IMR-90 (cell line): ENCODE measurements at regions not wholly inside any gene's neighbourhood (a gene's known extent, or its start where the extent isn't known, plus 50 kb on each side); places are given as distances from the start of the nearest gene placed in this dataset.

Experiments
- BHLHE40 ChIP-seq: fragments of 150-350 bp; IDR thresholded peaks from 2 replicates; pipeline ENCODE4 v1.6.1; 2016; ENCODE audit warnings: mild to moderate bottlenecking, low read depth, low read length
- MAFK ChIP-seq: IDR thresholded peaks from 2 replicates; pipeline ENCODE4 v1.6.1; 2012; ENCODE audit warnings: low read depth, low read length, improper control_type of control experiment
- MXI1 ChIP-seq: IDR thresholded peaks from 2 replicates; pipeline ENCODE4 v1.6.1; 2012; ENCODE audit warnings: low read depth, mild to moderate bottlenecking, low read length, moderate library complexity, borderline replicate concordance
- POLR2A ChIP-seq: IDR thresholded peaks from 2 replicates; pipeline ENCODE4 v1.6.1; 2012; ENCODE audit warnings: mild to moderate bottlenecking, low read depth, low read length
- RAD21 ChIP-seq: IDR thresholded peaks from 2 replicates; pipeline ENCODE4 v1.6.1; 2012; ENCODE audit warnings: low read length, improper control_type of control experiment
- RCOR1 ChIP-seq: IDR thresholded peaks from 2 replicates; pipeline ENCODE4 v1.6.1; 2012; ENCODE audit warnings: mild to moderate bottlenecking, low read length, improper control_type of control experiment; ENCODE audit not compliant: insufficient replicate concordance
- TF ChIP-seq, protein P1 (sequence below): conservative IDR thresholded peaks from 2 replicates; pipeline ENCODE4 v1.5.1; 2012; ENCODE audit warnings: mild to moderate bottlenecking, low read depth, low read length, improper control_type of control experiment
- TF ChIP-seq, protein P2 (sequence below): fragments of 150-350 bp; IDR thresholded peaks from 2 replicates; pipeline ENCODE4 v1.6.1; 2017; ENCODE audit warnings: mild to moderate bottlenecking, antibody characterized with exemption, low read length, low read depth

DNA sequence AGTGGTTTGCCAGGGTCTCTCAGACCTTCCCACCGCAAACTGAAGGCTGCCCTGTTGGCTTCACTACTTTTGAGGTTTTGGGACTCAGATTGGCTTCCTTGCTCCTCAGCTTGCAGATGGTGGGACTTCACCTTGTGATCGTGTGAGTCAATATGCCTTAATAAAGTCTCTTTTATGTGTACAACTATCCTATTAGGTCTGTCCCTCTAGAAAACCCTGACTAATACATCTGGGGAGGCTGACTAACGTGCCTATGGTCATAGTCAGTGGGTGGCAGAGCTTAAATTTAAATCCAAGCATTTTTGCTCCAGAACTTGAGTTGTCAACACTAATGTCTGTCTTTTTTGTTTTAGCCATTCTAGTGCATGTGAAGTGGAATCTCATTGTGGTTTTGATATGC is 76.5 kb upstream of the CHODL start:
- TF ChIP-seq, protein P1, sequence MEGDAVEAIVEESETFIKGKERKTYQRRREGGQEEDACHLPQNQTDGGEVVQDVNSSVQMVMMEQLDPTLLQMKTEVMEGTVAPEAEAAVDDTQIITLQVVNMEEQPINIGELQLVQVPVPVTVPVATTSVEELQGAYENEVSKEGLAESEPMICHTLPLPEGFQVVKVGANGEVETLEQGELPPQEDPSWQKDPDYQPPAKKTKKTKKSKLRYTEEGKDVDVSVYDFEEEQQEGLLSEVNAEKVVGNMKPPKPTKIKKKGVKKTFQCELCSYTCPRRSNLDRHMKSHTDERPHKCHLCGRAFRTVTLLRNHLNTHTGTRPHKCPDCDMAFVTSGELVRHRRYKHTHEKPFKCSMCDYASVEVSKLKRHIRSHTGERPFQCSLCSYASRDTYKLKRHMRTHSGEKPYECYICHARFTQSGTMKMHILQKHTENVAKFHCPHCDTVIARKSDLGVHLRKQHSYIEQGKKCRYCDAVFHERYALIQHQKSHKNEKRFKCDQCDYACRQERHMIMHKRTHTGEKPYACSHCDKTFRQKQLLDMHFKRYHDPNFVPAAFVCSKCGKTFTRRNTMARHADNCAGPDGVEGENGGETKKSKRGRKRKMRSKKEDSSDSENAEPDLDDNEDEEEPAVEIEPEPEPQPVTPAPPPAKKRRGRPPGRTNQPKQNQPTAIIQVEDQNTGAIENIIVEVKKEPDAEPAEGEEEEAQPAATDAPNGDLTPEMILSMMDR: no peak
- no peak for TF ChIP-seq POLR2A
- TF ChIP-seq, protein P2, sequence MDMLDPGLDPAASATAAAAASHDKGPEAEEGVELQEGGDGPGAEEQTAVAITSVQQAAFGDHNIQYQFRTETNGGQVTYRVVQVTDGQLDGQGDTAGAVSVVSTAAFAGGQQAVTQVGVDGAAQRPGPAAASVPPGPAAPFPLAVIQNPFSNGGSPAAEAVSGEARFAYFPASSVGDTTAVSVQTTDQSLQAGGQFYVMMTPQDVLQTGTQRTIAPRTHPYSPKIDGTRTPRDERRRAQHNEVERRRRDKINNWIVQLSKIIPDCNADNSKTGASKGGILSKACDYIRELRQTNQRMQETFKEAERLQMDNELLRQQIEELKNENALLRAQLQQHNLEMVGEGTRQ: no peak
- no peak for TF ChIP-seq MXI1
- no peak for TF ChIP-seq BHLHE40
- no peak for TF ChIP-seq RCOR1
- TF ChIP-seq RAD21: no peak
- no peak for TF ChIP-seq MAFK
